ENCODE measurements at regions not wholly inside any gene's neighbourhood (a gene's known extent, or its start where the extent isn't known, plus 50 kb on each side); places are given as distances from the start of the nearest gene placed in this dataset.

DNA sequence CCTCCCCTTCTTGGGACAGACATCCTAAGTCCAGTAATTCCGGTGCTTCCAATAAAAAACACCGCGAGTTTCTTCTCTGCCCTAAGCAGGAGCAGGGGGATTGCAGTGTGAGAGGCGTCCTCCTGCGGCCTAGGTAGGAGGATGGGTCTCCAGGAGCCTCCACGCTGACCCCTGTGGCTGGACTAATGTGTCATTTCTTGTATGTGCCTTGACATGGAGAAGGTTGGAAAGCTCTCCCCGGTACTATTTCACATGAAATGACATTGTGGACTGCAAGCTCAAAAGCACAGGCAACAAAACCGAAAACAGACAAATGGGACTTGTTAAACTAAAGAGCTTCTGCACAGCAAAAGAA is 66.6 kb upstream of the ENPP6 start:
- H3K27me3 ChIP-seq (replicated peaks in 1 of 2; ENCODE audit: control insufficient read depth in 2 of 2, insufficient read depth in 2 of 2, low read length in 1 of 2), result no peaks in the 10 kb centered on the region
- in situ Hi-C loops (cut with MboI) (loop anchor here (5.0 to 10.0 kb wide), 3 partner anchors 63 to 450 kb away; partner anchors contain the start of gene CENPU), intact Hi-C loops (cut with micrococcal nuclease; ENCODE audit: unreplicated experiment) (loop anchor here (5.0 to 10.0 kb wide), 4 partner anchors 113 to 570 kb away; partner anchors contain the start of genes CASP3 and PRIMPOL)
- TF ChIP-seq, protein P1, sequence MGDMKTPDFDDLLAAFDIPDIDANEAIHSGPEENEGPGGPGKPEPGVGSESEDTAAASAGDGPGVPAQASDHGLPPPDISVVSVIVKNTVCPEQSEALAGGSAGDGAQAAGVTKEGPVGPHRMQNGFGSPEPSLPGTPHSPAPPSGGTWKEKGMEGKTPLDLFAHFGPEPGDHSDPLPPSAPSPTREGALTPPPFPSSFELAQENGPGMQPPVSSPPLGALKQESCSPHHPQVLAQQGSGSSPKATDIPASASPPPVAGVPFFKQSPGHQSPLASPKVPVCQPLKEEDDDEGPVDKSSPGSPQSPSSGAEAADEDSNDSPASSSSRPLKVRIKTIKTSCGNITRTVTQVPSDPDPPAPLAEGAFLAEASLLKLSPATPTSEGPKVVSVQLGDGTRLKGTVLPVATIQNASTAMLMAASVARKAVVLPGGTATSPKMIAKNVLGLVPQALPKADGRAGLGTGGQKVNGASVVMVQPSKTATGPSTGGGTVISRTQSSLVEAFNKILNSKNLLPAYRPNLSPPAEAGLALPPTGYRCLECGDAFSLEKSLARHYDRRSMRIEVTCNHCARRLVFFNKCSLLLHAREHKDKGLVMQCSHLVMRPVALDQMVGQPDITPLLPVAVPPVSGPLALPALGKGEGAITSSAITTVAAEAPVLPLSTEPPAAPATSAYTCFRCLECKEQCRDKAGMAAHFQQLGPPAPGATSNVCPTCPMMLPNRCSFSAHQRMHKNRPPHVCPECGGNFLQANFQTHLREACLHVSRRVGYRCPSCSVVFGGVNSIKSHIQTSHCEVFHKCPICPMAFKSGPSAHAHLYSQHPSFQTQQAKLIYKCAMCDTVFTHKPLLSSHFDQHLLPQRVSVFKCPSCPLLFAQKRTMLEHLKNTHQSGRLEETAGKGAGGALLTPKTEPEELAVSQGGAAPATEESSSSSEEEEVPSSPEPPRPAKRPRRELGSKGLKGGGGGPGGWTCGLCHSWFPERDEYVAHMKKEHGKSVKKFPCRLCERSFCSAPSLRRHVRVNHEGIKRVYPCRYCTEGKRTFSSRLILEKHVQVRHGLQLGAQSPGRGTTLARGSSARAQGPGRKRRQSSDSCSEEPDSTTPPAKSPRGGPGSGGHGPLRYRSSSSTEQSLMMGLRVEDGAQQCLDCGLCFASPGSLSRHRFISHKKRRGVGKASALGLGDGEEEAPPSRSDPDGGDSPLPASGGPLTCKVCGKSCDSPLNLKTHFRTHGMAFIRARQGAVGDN (IDR thresholded peaks at IDR 0.05), result no peak
- TF ChIP-seq, protein P2, sequence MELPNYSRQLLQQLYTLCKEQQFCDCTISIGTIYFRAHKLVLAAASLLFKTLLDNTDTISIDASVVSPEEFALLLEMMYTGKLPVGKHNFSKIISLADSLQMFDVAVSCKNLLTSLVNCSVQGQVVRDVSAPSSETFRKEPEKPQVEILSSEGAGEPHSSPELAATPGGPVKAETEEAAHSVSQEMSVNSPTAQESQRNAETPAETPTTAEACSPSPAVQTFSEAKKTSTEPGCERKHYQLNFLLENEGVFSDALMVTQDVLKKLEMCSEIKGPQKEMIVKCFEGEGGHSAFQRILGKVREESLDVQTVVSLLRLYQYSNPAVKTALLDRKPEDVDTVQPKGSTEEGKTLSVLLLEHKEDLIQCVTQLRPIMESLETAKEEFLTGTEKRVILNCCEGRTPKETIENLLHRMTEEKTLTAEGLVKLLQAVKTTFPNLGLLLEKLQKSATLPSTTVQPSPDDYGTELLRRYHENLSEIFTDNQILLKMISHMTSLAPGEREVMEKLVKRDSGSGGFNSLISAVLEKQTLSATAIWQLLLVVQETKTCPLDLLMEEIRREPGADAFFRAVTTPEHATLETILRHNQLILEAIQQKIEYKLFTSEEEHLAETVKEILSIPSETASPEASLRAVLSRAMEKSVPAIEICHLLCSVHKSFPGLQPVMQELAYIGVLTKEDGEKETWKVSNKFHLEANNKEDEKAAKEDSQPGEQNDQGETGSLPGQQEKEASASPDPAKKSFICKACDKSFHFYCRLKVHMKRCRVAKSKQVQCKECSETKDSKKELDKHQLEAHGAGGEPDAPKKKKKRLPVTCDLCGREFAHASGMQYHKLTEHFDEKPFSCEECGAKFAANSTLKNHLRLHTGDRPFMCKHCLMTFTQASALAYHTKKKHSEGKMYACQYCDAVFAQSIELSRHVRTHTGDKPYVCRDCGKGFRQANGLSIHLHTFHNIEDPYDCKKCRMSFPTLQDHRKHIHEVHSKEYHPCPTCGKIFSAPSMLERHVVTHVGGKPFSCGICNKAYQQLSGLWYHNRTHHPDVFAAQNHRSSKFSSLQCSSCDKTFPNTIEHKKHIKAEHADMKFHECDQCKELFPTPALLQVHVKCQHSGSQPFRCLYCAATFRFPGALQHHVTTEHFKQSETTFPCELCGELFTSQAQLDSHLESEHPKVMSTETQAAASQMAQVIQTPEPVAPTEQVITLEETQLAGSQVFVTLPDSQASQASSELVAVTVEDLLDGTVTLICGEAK (IDR thresholded peaks at IDR 0.05; ENCODE audit: borderline replicate concordance), result 0 out of 2 replicates have a peak, but pooled peaks have one; percentile 2
- TF ChIP-seq IKZF2 (IDR thresholded peaks at IDR 0.05) (0 out of 4 replicates have a peak, but pooled peaks of 1 of the 2 experiments have one; percentile 43), BCL11A (IDR thresholded peaks at IDR 0.05; ENCODE audit: low read depth, low read length) (0 out of 2 replicates have a peak, but pooled peaks have one; percentile 5)
- WGBS (ENCODE audit: insufficient coverage, insufficient replicate concordance, low lambda C conversion rate, missing lambda C conversion rate), result 1% methylated on average over 8 of the region's 8 CpGs
- peaks cover 4% of the 10 kb centered on the region for H3K9me3 ChIP-seq (replicated peaks; ENCODE audit: control insufficient read depth, insufficient read depth, low read length)
- H3K27ac ChIP-seq (ENCODE audit: control insufficient read depth, insufficient read depth), result peak overlapping the region; percentile 99
- ChIA-PET RAD21 (ENCODE audit: unreplicated experiment) (interaction anchor here (0.8 to 7.4 kb wide), 16 partner anchors 10 to 365 kb away, joined by 3 to 367 read pairs (median 10); partner anchors contain the start of genes CASP3 and PRIMPOL), SMC1A (ENCODE audit: uncharacterized antibody, unreplicated experiment) (interaction anchor here (0.7 to 8.5 kb wide), 13 partner anchors 9 to 251 kb away, joined by 3 to 428 read pairs (median 25); no protein-coding TSS in a partner anchor), CTCF (interaction anchor here (0.8 to 15.5 kb wide), 11 partner anchors 8 to 252 kb away, joined by 3 to 348 read pairs (median 9); no protein-coding TSS in a partner anchor), POLR2A (interaction anchor here (0.6 to 7.5 kb wide), 13 partner anchors 10 to 639 kb away, joined by 3 to 250 read pairs (median 8); partner anchors contain the start of genes CASP3 and PRIMPOL)
- no peak for ATAC-seq
- peaks cover 82% of the 10 kb centered on the region for H3K4me1 ChIP-seq (ENCODE audit: control insufficient read depth, insufficient read depth, low read length)
- no peak overlapping the region for H2AFZ ChIP-seq (ENCODE audit: control insufficient read depth, low read depth, low read length)
- no peaks in the 10 kb centered on the region for H4K20me1 ChIP-seq (ENCODE audit: control insufficient read depth, insufficient read depth)
- peak overlapping the region; percentile 93 for H3K9ac ChIP-seq (ENCODE audit: control insufficient read depth, insufficient read depth, low read length)
- peaks cover 30% of the 10 kb centered on the region for H3K79me2 ChIP-seq (ENCODE audit: control insufficient read depth, insufficient read depth, low read length)
- DNase-seq (ENCODE audit: low read depth, low spot score), result no peak
- peak overlapping the region; percentile 57 for H3K4me3 ChIP-seq
- no peak for FAIRE-seq
- H3K4me2 ChIP-seq (ENCODE audit: control insufficient read depth, insufficient read depth), result peak overlapping the region; percentile 82
- BruUV-seq (replicated peaks), result no TSS peak
- no peaks in the 10 kb centered on the region for H3K36me3 ChIP-seq (ENCODE audit: control insufficient read depth in 2 of 2, insufficient read depth in 2 of 2, low read length in 1 of 2)
